HEK293T (cell line): ENCODE measurements at regions not wholly inside any gene's neighbourhood (a gene's known extent, or its start where the extent isn't known, plus 50 kb on each side); places are given as distances from the start of the nearest gene placed in this dataset.
"Not testable (repeated sequence)": the region's sequence is repeated elsewhere in the genome, so short reads cannot be mapped to it uniquely, and the experiment has no call there.

Experiments used
- CTCF ChIA-PET: fragments of 350-600 bp; formaldehyde crosslinking; extraction: SDS; loops from one replicate; lab custom pipeline; 2021; ENCODE audit warnings: antibody characterized with exemption, inconsistent platforms; lab: Yijun Ruan, JAX
- POLR2A ChIA-PET: fragments of 350-600 bp; formaldehyde crosslinking; extraction: SDS; loops from one replicate; lab custom pipeline; 2020; ENCODE audit warnings: antibody characterized with exemption, inconsistent platforms; lab: Yijun Ruan, JAX
- DNase-seq: peaks from one replicate; pipeline ENCODE4 v3.0.0; 2012; ENCODE audit warnings: mixed read lengths; ENCODE audit errors: extremely low spot score
- ARNT ChIP-seq: fragments of 450-650 bp; IDR thresholded peaks from 2 replicates; pipeline ENCODE4 v1.6.1; 2017; ENCODE audit warnings: mild to moderate bottlenecking
- BHLHE40 ChIP-seq: fragments of 450-650 bp; IDR thresholded peaks from 2 replicates; pipeline ENCODE4 v1.6.1; 2016; ENCODE audit warnings: mild to moderate bottlenecking, moderate library complexity, borderline replicate concordance
- CTBP1 ChIP-seq: fragments of 450-650 bp; IDR thresholded peaks from 2 replicates; pipeline ENCODE4 v1.6.1; 2016; ENCODE audit warnings: borderline replicate concordance
- ELF4 ChIP-seq: fragments of 450-650 bp; IDR thresholded peaks from 2 replicates; pipeline ENCODE4 v1.6.1; 2017; ENCODE audit warnings: antibody characterized with exemption
- FOXA1 ChIP-seq: fragments of 450-650 bp; IDR thresholded peaks from 2 replicates; pipeline ENCODE4 v1.6.1; 2016; ENCODE audit warnings: mild to moderate bottlenecking
- FOXK2 ChIP-seq: fragments of 450-650 bp; IDR thresholded peaks from 2 replicates; pipeline ENCODE4 v1.6.1; 2016; ENCODE audit warnings: mild to moderate bottlenecking
- FOXM1 ChIP-seq: fragments of 450-650 bp; IDR thresholded peaks from 2 replicates; pipeline ENCODE4 v1.6.1; 2017; ENCODE audit warnings: mild to moderate bottlenecking, borderline replicate concordance
- HDGF ChIP-seq: fragments of 450-650 bp; IDR thresholded peaks from 2 replicates; pipeline ENCODE4 v1.6.1; 2017; ENCODE audit warnings: antibody characterized with exemption, borderline replicate concordance
- L3MBTL2 ChIP-seq: fragments of 450-650 bp; conservative IDR thresholded peaks from 2 replicates; pipeline ENCODE4 v1.6.1; 2016; ENCODE audit warnings: mild to moderate bottlenecking
- LEF1 ChIP-seq: fragments of 450-650 bp; IDR thresholded peaks from 2 replicates; pipeline ENCODE4 v1.6.1; 2017; ENCODE audit warnings: mild to moderate bottlenecking, borderline replicate concordance
- NFRKB ChIP-seq: fragments of 450-650 bp; IDR thresholded peaks from 2 replicates; pipeline ENCODE4 v1.6.1; 2016; ENCODE audit warnings: mild to moderate bottlenecking, moderate library complexity
- PKNOX1 ChIP-seq: fragments of 450-650 bp; IDR thresholded peaks from 2 replicates; pipeline ENCODE4 v1.6.1; 2016
- SP1 ChIP-seq: fragments of 450-650 bp; IDR thresholded peaks from 2 replicates; pipeline ENCODE4 v1.6.1; 2017
- SUZ12 ChIP-seq: fragments of 450-650 bp; IDR thresholded peaks from 2 replicates; pipeline ENCODE4 v1.6.1; 2016; ENCODE audit warnings: mild to moderate bottlenecking
- TARDBP ChIP-seq: fragments of 450-650 bp; IDR thresholded peaks from 2 replicates; pipeline ENCODE4 v1.6.1; 2016
- ZNF384 ChIP-seq: fragments of 450-650 bp; IDR thresholded peaks from 2 replicates; pipeline ENCODE4 v1.6.1; 2016

DNA sequence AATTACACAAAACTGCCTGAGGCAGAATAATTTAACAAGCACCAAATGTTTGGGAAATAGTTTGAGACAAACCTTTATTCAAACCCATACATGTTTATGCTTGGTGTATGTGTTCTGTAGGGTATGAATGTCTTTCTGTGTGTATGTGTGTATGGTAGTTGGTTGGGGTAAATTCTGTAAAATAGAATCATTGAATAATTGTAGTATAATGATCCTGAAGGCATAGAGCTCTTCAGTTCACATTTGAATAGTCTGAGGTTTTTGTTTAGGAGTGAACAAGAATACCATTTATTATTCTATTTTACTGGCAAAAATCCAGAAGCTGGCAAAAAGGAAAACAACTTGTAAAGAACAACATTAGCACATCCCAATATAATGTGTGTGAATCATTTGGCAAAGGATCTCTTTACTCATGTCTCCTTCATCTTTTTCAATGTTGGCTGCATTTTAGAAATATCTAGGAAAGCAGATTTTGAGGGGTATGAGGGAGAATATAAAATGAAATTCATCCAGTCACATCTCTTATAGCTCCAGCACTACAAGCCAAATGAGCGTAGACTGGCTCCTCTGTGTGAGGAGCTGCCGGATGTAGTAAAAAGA, 70.4 kb upstream of the XIST start:
- no peak for DNase-seq
- ChIA-PET POLR2A (interaction anchor here (1.3 to 2.2 kb wide), 2 partner anchors 9 to 72 kb away, joined by 3 to 8 read pairs; no protein-coding TSS in a partner anchor), CTCF (no interaction called here)
- TF ChIP-seq CTBP1 = no peak
- TF ChIP-seq NFRKB = no peak

- ChIA-PET CTCF (no interaction called here), POLR2A (interaction anchor here (1.0 to 3.4 kb wide), 6 partner anchors 14 to 78 kb away, joined by 3 to 25 read pairs (median 4); no protein-coding TSS in a partner anchor)
- TF ChIP-seq SP1 (no peak), BHLHE40 (no peak)
- DNase-seq = peak; percentile 36
Observed at GRCh38 chrX:73916931-73917667, 64.6 kb upstream of the XIST start.

- ChIA-PET POLR2A (interaction anchor here (3.4 kb wide), 1 partner anchor 66 kb away, joined by 25 read pairs; no protein-coding TSS in a partner anchor), CTCF (no interaction called here)
- no peak for TF ChIP-seq FOXM1
- no peak for TF ChIP-seq ZNF384
- TF ChIP-seq NFRKB = no peak
- TF ChIP-seq HDGF = no peak
- TF ChIP-seq FOXK2 = no peak
- TF ChIP-seq CTBP1 = no peak
- TF ChIP-seq BHLHE40 = no peak
- TF ChIP-seq ELF4 = no peak
- TF ChIP-seq PKNOX1 = no peak
- TF ChIP-seq TARDBP = no peak
- no peak for TF ChIP-seq ARNT
- TF ChIP-seq SUZ12 = no peak
- TF ChIP-seq FOXA1 = no peak
- no peak for TF ChIP-seq L3MBTL2
Observed at GRCh38 chrX:73916489-73916888, 64.0 kb upstream of the XIST start.

DNA sequence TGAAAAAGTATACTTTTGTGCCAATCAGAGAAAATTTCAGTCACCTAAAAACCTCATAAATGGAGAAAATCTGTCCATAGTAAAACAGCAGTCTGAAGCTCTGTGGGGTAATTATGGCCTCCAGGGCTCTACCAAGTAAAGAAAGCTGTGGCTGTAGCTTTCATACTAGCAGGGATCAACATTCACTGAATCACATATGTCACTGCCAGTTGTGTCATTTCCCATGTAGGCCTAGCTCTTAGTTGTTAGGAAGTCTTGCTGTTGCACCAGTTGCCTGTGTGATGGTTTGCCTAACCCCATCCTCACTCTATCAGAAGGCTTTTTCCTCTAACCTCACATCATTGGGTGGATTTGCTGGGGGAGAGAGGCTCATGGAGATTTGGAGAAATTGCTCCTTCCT, 62.3 kb upstream of the XIST start:
- CTCF ChIA-PET, DNase-seq: not testable (repeated sequence)
- POLR2A ChIA-PET = interaction anchor here (1.1 to 1.9 kb wide), 2 partner anchors 28 to 65 kb away, joined by 4 read pairs; no protein-coding TSS in a partner anchor

More at GRCh38 chrX:73916489-73916888, 64.0 kb upstream of the XIST start:
- DNase-seq = no peak

DNA sequence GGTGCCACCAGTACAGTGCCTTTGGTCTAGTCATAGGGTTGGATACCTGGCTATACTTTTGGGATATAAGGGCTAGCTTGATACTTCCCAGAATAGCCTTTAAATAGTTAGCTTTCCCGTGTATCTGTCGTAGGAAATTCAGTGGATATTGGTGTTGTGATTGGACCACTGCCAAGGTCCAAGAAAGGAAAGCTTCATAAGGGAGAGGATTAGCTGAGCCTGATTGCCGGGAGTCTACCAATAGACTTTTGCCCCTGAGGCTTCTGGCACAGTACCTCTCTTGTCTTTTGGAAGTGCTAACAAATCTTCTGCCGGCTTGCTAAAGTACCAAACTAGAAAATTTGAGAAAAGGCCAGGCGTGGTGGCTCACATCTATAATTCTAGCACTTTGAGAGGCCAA, 61.1 kb upstream of the XIST start:
- ChIA-PET POLR2A (interaction anchor here (0.7 to 1.9 kb wide), 3 partner anchors 9 to 62 kb away, joined by 3 to 4 read pairs (median 3); no protein-coding TSS in a partner anchor), CTCF (no interaction called here)
- peak; percentile 55 for DNase-seq
- TF ChIP-seq FOXK2 = no peak
- TF ChIP-seq SP1 = no peak
- TF ChIP-seq NFRKB = no peak
- TF ChIP-seq ARNT = no peak
- TF ChIP-seq TARDBP = no peak
- no peak for TF ChIP-seq ELF4
- no peak for TF ChIP-seq LEF1
- no peak for TF ChIP-seq SUZ12
- no peak for TF ChIP-seq BHLHE40
- TF ChIP-seq HDGF = no peak
- no peak for TF ChIP-seq ZNF384
- no peak for TF ChIP-seq FOXA1
- TF ChIP-seq PKNOX1 = no peak

DNA sequence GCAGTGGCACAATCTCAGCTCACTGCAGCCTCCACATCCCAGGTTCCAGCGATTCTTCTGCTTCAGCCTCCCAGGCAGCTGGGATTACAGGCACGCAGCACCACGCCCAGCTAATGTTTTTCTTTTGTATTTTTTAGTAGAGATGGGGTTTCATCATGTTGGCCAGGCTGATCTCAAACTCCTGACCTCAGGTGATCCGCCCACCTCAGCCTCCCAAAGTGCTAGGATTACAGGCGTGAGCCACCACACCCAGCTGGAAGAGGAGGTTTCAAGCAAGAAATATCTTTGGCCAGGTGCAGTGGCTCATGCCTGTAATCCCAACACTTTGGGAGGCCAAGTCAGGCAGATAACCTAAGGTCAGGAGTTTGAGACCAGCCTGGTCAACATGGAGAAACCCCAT, 59.4 kb upstream of the XIST start:
- ChIA-PET POLR2A (interaction anchor here (0.8 to 1.3 kb wide), 2 partner anchors 33 to 61 kb away, joined by 3 read pairs; no protein-coding TSS in a partner anchor), CTCF (interaction anchor here (0.6 to 0.7 kb wide), 2 partner anchors 29 to 104 kb away, joined by 3 read pairs; no protein-coding TSS in a partner anchor)
- not testable (repeated sequence) for DNase-seq

DNA sequence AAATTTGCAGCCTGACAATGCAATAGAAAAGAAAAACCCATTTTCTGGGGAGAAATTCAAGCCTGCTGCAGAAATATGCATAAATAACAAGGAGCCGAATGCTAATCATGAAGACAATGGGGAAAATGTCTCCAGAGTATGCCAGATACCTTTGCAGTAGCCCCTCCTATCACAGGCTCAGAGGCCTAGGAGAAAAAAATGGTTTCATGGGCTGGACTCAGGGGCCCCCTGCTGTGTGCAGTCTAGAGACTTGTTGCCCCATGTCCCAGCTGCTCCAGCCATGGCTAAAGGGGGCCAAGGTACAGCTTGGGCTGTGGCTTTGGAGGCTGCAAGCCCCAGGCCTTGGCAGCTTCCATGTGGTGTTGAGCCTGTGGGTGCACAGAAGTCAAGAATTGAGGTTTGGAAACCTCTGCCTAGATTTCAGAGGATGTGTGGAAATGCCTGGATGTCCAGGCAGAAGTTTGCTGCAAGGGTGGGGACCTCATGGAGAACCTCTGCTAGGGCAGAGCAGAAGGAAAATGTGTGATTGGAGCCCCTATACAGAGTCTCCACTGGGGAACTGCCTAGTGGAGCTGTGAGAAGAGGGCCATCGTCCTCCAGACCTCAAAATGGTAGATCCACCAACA, 53.3 kb upstream of the XIST start:
- DNase-seq, CTCF ChIA-PET, POLR2A ChIA-PET: not testable (repeated sequence)

GRCh38 chrX:73903941-73904340, 51.4 kb upstream of the XIST start:
- no peak for DNase-seq
- CTCF ChIA-PET = no interaction called here
- TF ChIP-seq SUZ12 = no peak
- TF ChIP-seq TARDBP = no peak
- no peak for TF ChIP-seq NFRKB
- TF ChIP-seq ELF4 = no peak
- no peak for TF ChIP-seq FOXM1
- TF ChIP-seq L3MBTL2 = no peak
- TF ChIP-seq CTBP1 = no peak
- no peak for TF ChIP-seq PKNOX1
- no peak for TF ChIP-seq BHLHE40
- POLR2A ChIA-PET = no interaction called here
